ENCODE measurements at regions not wholly inside any gene's neighbourhood (a gene's known extent, or its start where the extent isn't known, plus 50 kb on each side); places are given as distances from the start of the nearest gene placed in this dataset.

DNA sequence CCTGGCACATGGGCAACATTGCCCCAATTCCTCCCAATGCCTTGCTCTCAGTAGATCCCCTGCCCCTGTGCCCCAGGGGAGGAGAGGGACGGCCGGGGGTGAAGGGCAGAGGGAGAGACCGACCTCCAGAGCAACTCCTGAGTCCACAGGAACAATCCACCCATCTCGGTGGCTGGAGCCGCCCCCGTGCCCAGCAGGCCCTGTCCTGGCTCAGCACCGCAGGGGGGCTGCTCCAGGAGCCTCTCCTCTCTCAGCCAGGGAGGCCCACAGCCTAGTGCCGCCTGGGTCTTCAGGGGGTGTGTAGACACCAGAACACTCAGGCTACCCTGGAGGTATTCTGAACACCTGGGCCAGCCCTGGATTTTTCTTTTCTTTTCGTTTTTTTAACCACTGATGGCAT, 233.7 kb upstream of the SDK2 start:
- FAIRE-seq (no peak), DNase-seq (ENCODE audit: insufficient read length, low spot score) (no peak)
- no peak for TF ChIP-seq CTCF (IDR thresholded peaks at IDR 0.05; ENCODE audit: insufficient read depth, missing control alignments)

DNA sequence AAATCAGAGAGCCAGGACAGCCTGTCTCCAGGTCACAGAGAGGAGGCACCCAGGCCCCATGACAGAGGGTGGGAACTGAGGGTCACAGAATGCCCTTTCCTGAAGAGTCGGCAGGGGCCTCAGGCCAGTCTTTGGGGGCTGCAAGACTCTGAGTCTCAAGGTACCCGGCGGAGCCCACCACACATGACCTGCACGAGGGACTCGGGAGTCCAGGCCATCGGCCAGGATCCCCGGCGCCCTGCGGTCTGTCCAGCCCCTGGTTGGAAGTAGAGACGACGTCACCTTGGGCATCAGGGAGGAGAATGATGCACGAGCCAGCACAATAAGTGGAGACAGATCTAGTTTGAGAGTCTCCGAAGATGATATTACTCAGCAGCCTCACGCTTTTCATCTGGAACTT, 234.7 kb upstream of the SDK2 start:
- FAIRE-seq (no peak), DNase-seq (ENCODE audit: insufficient read length, low spot score) (no peak)
- no peak for TF ChIP-seq CTCF (IDR thresholded peaks at IDR 0.05; ENCODE audit: insufficient read depth, missing control alignments)

- no peak for FAIRE-seq
- no peak for TF ChIP-seq CTCF (IDR thresholded peaks at IDR 0.05; ENCODE audit: insufficient read depth, missing control alignments)
- no peak for DNase-seq (ENCODE audit: insufficient read length, low spot score)
These were observed 235.7 kb upstream of the SDK2 start for GRCh38 chr17:73879987-73880386.

DNA sequence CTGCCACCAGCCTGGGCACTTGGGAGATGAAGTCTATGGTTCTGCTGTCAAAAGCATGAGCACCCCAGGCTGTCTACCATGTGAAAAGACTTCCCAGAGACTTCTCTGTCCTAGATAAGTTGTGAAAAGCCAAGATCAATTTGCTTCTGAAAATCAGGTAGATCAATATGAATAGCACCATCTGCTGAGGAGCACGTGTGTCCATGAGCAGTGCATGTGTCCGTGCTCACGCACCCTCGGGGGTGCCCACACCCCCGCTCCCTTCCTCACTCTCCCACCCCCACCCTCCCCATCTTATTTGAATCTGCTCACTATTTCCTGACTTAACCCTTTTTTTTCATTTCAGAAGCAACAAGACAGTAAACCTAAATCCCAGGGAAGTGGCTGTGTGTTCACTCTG, 238.3 kb upstream of the SDK2 start:
- FAIRE-seq (no peak), DNase-seq (ENCODE audit: insufficient read length, low spot score) (no peak)
- no peak for TF ChIP-seq CTCF (IDR thresholded peaks at IDR 0.05; ENCODE audit: insufficient read depth, missing control alignments)

GRCh38 chr17:73883175-73883574, 238.9 kb upstream of the SDK2 start:
- FAIRE-seq = no peak
- TF ChIP-seq CTCF (IDR thresholded peaks at IDR 0.05; ENCODE audit: insufficient read depth, missing control alignments) = no peak
- no peak for DNase-seq (ENCODE audit: insufficient read length, low spot score)

- FAIRE-seq (no peak), DNase-seq (ENCODE audit: insufficient read length, low spot score) (no peak)
- TF ChIP-seq CTCF (IDR thresholded peaks at IDR 0.05; ENCODE audit: insufficient read depth, missing control alignments) = no peak
These were observed 243.5 kb upstream of the SDK2 start for GRCh38 chr17:73887739-73888138.

DNA sequence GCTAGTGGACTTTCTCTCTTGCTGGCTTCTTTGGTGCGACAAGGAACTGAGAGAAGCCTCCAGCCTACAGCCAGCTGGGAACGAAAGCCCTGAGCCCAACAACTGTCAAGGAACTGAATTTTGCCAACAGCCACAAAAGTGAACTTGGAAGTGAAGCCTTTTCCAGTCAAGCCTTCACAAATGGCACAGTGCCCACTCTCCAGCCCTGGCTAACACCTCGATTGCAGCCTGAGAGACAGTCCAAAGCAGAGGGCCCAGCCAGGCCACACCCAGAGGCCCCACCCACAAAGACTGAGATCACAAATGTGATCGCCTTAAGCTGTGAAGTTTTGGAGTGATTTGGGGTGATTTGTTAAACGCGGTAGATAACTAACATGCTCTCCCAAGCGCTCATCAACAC, 244.6 kb upstream of the SDK2 start:
- TF ChIP-seq CTCF (IDR thresholded peaks at IDR 0.05; ENCODE audit: insufficient read depth, missing control alignments) = no peak
- FAIRE-seq = no peak
- no peak for DNase-seq (ENCODE audit: insufficient read length, low spot score)
